H1 (cell line): ENCODE measurements at regions not wholly inside any gene's neighbourhood (a gene's known extent, or its start where the extent isn't known, plus 50 kb on each side); places are given as distances from the start of the nearest gene placed in this dataset.

ENCODE experiments used
- CTCF ChIA-PET: fragments of 300-600 bp; sonication (Branson Sonifier 250); formaldehyde crosslinking; loops from one replicate; lab custom pipeline; 2021; ENCODE audit not compliant: partially characterized antibody; lab: Charles Lee
- POLR2A ChIA-PET: fragments of 300-600 bp; sonication (Branson Sonifier 250); formaldehyde crosslinking; loops from one replicate; lab custom pipeline; 2021; ENCODE audit warnings: inconsistent platforms; ENCODE audit not compliant: partially characterized antibody; lab: Charles Lee
- DNase-seq, 2 experiments: peaks; one replicate each; pipeline versions ENCODE4 v3.0.0 to v3.0.0-alpha.2; 2010 to 2022; ENCODE audit warnings: low spot score in 2 of 2, low read depth in 1 of 2, mixed read lengths in 1 of 2
- FAIRE-seq: peaks from 2 replicates; lab custom pipeline; 2011; peaks lifted over from hg19 to GRCh38; lab: Jason Lieb, UNC
- H2AFZ ChIP-seq: 2 replicates; pipeline ENCODE4 v1.8.1; 2012; ENCODE audit warnings: low read length, inconsistent platforms
- H2AK5ac ChIP-seq: 2 replicates; pipeline ENCODE4 v1.6.1; 2013; ENCODE audit warnings: low read depth, low read length
- H2BK120ac ChIP-seq: replicated peaks from 2 replicates; pipeline ENCODE3; 2013; ENCODE audit warnings: low read depth, low read length, inconsistent platforms
- H2BK12ac ChIP-seq: 2 replicates; pipeline ENCODE4 v1.6.1; 2013; ENCODE audit warnings: low read depth, low read length
- H2BK15ac ChIP-seq: 2 replicates; pipeline ENCODE4 v1.6.1; 2013; ENCODE audit warnings: low read length
- H2BK20ac ChIP-seq: 2 replicates; pipeline ENCODE4 v1.6.1; 2013; ENCODE audit warnings: low read length
- H2BK5ac ChIP-seq: 2 replicates; pipeline ENCODE4 v1.6.1; 2013; ENCODE audit warnings: low read depth, low read length
- H3K14ac ChIP-seq: 2 replicates; pipeline ENCODE4 v1.6.1; 2013; ENCODE audit warnings: inconsistent platforms; ENCODE audit not compliant: insufficient read length
- H3K18ac ChIP-seq: 2 replicates; pipeline ENCODE4 v1.6.1; 2013; ENCODE audit warnings: low read length; ENCODE audit errors: extremely low read depth
- H3K23ac ChIP-seq: 2 replicates; pipeline ENCODE4 v1.6.1; 2013; ENCODE audit warnings: inconsistent platforms; ENCODE audit not compliant: insufficient read length
- H3K23me2 ChIP-seq: 2 replicates; pipeline ENCODE4 v1.6.1; 2013; ENCODE audit warnings: low read depth, low read length
- H3K27ac ChIP-seq: 2 replicates; pipeline ENCODE4 v1.6.1; 2011; ENCODE audit warnings: low read depth, low read length, inconsistent platforms
- H3K27me3 ChIP-seq, 4 experiments: replicated peaks in 1 of 4; 1 replicate in 1 of 4; 2 replicates in 3 of 4; pipeline versions ENCODE4 v1.6.1 to v1.8.1; 2011 to 2013; ENCODE audit warnings: low read length in 3 of 4, mild to moderate bottlenecking in 3 of 4, inconsistent platforms in 2 of 4, mixed read lengths in 2 of 4, moderate library complexity in 1 of 4; ENCODE audit not compliant: control insufficient read depth in 3 of 4, insufficient read depth in 3 of 4; ENCODE audit errors: extremely low read depth in 1 of 4
- H3K36me3 ChIP-seq, 4 experiments: 2 replicates each; pipeline versions ENCODE4 v1.6.1 to v1.8.1; 2011 to 2013; ENCODE audit warnings: mild to moderate bottlenecking in 4 of 4, low read length in 3 of 4, moderate library complexity in 2 of 4, control low read depth in 1 of 4, inconsistent platforms in 1 of 4; ENCODE audit not compliant: insufficient read depth in 4 of 4, control insufficient read depth in 2 of 4
- H3K4ac ChIP-seq: replicated peaks from 2 replicates; pipeline ENCODE3; 2013; ENCODE audit warnings: low read length, low read depth, mixed read lengths, inconsistent platforms; ENCODE audit not compliant: insufficient read length
- H3K4me1 ChIP-seq, 4 experiments: replicated peaks in 1 of 4; 1 replicate in 1 of 4; 2 replicates in 3 of 4; pipeline versions ENCODE4 v1.6.1 to v1.8.1; 2011 to 2013; ENCODE audit warnings: low read length in 3 of 4, inconsistent platforms in 2 of 4, mixed read lengths in 1 of 4; ENCODE audit not compliant: insufficient read depth in 4 of 4, control insufficient read depth in 3 of 4
- H3K4me2 ChIP-seq, 2 experiments: 2 replicates each; pipeline versions ENCODE4 v1.6.1 to v1.8.1; 2011 to 2013; ENCODE audit warnings: low read depth in 2 of 2, low read length in 2 of 2, control low read depth in 1 of 2, inconsistent platforms in 1 of 2, mild to moderate bottlenecking in 1 of 2; ENCODE audit not compliant: insufficient read depth in 1 of 2
- H3K4me3 ChIP-seq, 4 experiments: fragments of 200-600, 300-600 bp in 1 of 4; sonication (generic), shearing (Covaris generic), sonication (Bioruptor Twin) in 1 of 4; 2 replicates each; pipeline versions ENCODE4 v1.5.1 to v1.8.1; 2011 to 2016; ENCODE audit warnings: low read length in 4 of 4, low read depth in 3 of 4, control low read depth in 2 of 4, inconsistent platforms in 2 of 4, mild to moderate bottlenecking in 2 of 4, mixed read lengths in 1 of 4, moderate library complexity in 1 of 4; ENCODE audit not compliant: insufficient read depth in 2 of 4; ENCODE audit errors: extremely low read depth in 1 of 4
- H3K56ac ChIP-seq: replicated peaks from 2 replicates; pipeline ENCODE3; 2013; ENCODE audit warnings: low read depth, mild to moderate bottlenecking, mixed read lengths, low read length, inconsistent platforms; ENCODE audit not compliant: insufficient read length
- H3K79me1 ChIP-seq: 2 replicates; pipeline ENCODE4 v1.6.1; 2013; ENCODE audit warnings: low read depth, low read length, control low read depth
- H3K79me2 ChIP-seq, 2 experiments: 2 replicates each; pipeline versions ENCODE4 v1.6.1 to v1.8.1; 2012 to 2013; ENCODE audit warnings: low read length in 2 of 2, mild to moderate bottlenecking in 2 of 2, inconsistent platforms in 1 of 2; ENCODE audit not compliant: insufficient read depth in 2 of 2, control insufficient read depth in 1 of 2
- H3K9ac ChIP-seq, 4 experiments: replicated peaks in 1 of 4; 1 replicate in 1 of 4; 2 replicates in 3 of 4; pipeline versions ENCODE4 v1.6.1 to v1.8.1; 2011 to 2013; ENCODE audit warnings: low read depth in 3 of 4, low read length in 3 of 4, control low read depth in 2 of 4, mild to moderate bottlenecking in 2 of 4, moderate library complexity in 2 of 4, inconsistent platforms in 1 of 4; ENCODE audit errors: extremely low read depth in 1 of 4
- H3K9me3 ChIP-seq, 2 experiments: 2 replicates each; pipeline versions ENCODE4 v1.6.1 to v1.8.1; 2012 to 2013; ENCODE audit warnings: mild to moderate bottlenecking in 2 of 2, moderate library complexity in 2 of 2, control low read depth in 1 of 2, inconsistent platforms in 1 of 2, low read depth in 1 of 2, low read length in 1 of 2, mixed read lengths in 1 of 2; ENCODE audit not compliant: insufficient read depth in 2 of 2
- H4K20me1 ChIP-seq, 2 experiments: replicated peaks in 1 of 2; 2 replicates each; pipeline versions ENCODE3 to v1.8.1; 2011 to 2013; ENCODE audit warnings: inconsistent platforms in 2 of 2, low read length in 2 of 2, mild to moderate bottlenecking in 1 of 2; ENCODE audit not compliant: insufficient read depth in 2 of 2, control insufficient read depth in 1 of 2
- H4K5ac ChIP-seq: 2 replicates; pipeline ENCODE4 v1.6.1; 2013; ENCODE audit warnings: low read length, low read depth, mixed read lengths, inconsistent platforms; ENCODE audit not compliant: insufficient read length
- H4K8ac ChIP-seq: 2 replicates; pipeline ENCODE4 v1.8.0; 2013; ENCODE audit warnings: mild to moderate bottlenecking, moderate library complexity, low read length, inconsistent platforms; ENCODE audit not compliant: insufficient read depth; ENCODE audit errors: extremely low read depth
- H4K91ac ChIP-seq: replicated peaks from 2 replicates; pipeline ENCODE3; 2013; ENCODE audit warnings: low read length, mixed read lengths, inconsistent platforms; ENCODE audit not compliant: insufficient read length
- CEBPB ChIP-seq: IDR thresholded peaks from 2 replicates; pipeline ENCODE4 v1.6.1; 2012; ENCODE audit warnings: low read depth, low read length
- POU5F1 ChIP-seq: IDR thresholded peaks from 2 replicates; pipeline ENCODE4 v1.6.1; 2011; ENCODE audit warnings: low read depth, mild to moderate bottlenecking, low read length, moderate library complexity
- WGBS, 2 experiments: shearing (Covaris generic) in 1 of 2; methylation state at CpG; one replicate each; pipeline versions ENCODE4 v1.1.6 to v1.1.7; 2013 to 2015; ENCODE audit warnings: low lambda C conversion rate in 2 of 2, mixed read lengths in 2 of 2, inconsistent platforms in 1 of 2, low coverage in 1 of 2, missing lambda C conversion rate in 1 of 2; ENCODE audit not compliant: insufficient replicate concordance in 2 of 2, insufficient coverage in 1 of 2, insufficient read length in 1 of 2; ENCODE audit errors: extremely low coverage in 1 of 2, missing lambda C conversion rate in 1 of 2; 5-methylcytosine and 5-hydroxymethylcytosine counted together

GRCh38 chr2:19519045-19519444, 160.6 kb upstream of the OSR1 start:
- Histone ChIP-seq H3K27me3 (no peaks in the 10 kb centered on the region), H3K4me2 (no peak overlapping the region), H2BK12ac (no peak overlapping the region), H3K23me2 (no peaks in the 10 kb centered on the region; the same call in 1 of the 2 replicates), H4K20me1 (no peaks in the 10 kb centered on the region), H4K91ac (no peak overlapping the region), H4K5ac (no peak overlapping the region), H3K79me1 (no peaks in the 10 kb centered on the region), H3K4me1 (no peaks in the 10 kb centered on the region), H2AFZ (no peak overlapping the region), H3K36me3 (no peaks in the 10 kb centered on the region), H3K79me2 (no peaks in the 10 kb centered on the region), H4K8ac (no peak overlapping the region), H3K9ac (no peak overlapping the region), H3K4me3 (no peak overlapping the region), H3K14ac (no peak overlapping the region), H3K9me3 (no peaks in the 10 kb centered on the region), H3K23ac (no peak overlapping the region), H3K56ac (no peak overlapping the region), H3K27ac (no peak overlapping the region), H3K4ac (no peak overlapping the region), H2BK15ac (no peak overlapping the region), H2BK5ac (no peak overlapping the region), H2BK120ac (no peak overlapping the region), H2AK5ac (no peak overlapping the region), H3K18ac (no peak overlapping the region), H2BK20ac (no peak overlapping the region)
- DNase-seq (no peak), FAIRE-seq (no peak)
- ChIA-PET POLR2A (no interaction called here), CTCF (interaction anchor here (0.6 to 1.3 kb wide), 5 partner anchors 10 to 1142 kb away, joined by 3 to 4 read pairs (median 3); no protein-coding TSS in a partner anchor)
- 84% methylated on average over 2 of the region's 2 CpGs; no CpG with 5 or more reads in 1 of the 2 experiments for WGBS, 2 experiments
- no peak for TF ChIP-seq CEBPB
- no peak for TF ChIP-seq POU5F1
